GM12865 (cell line): ENCODE measurements at regions not wholly inside any gene's neighbourhood (a gene's known extent, or its start where the extent isn't known, plus 50 kb on each side); places are given as distances from the start of the nearest gene placed in this dataset.

Source experiments
- DNase-seq: peaks from one replicate; pipeline ENCODE4 v3.0.0; 2010; ENCODE audit warnings: low read depth
- H3K4me3 ChIP-seq: 2 replicates; pipeline ENCODE4 v1.5.1; 2011; ENCODE audit warnings: mild to moderate bottlenecking, low read depth, low read length, control low read depth
- CTCF ChIP-seq: IDR thresholded peaks from 2 replicates; pipeline ENCODE4 v1.5.1; 2011; ENCODE audit warnings: low read length, control low read depth, low read depth, inconsistent platforms; ENCODE audit not compliant: insufficient read depth; ENCODE audit errors: missing control alignments

GRCh38 chr9:80465556-80465955, 893.8 kb downstream of the TLE4 start:
- no peak for DNase-seq
- no peak for TF ChIP-seq CTCF
- H3K4me3 ChIP-seq, result no peak overlapping the region

- no peak for DNase-seq
- no peak overlapping the region for H3K4me3 ChIP-seq
- TF ChIP-seq CTCF, result no peak
Measured at GRCh38 chr9:80449513-80449912, 877.7 kb downstream of the TLE4 start.

GRCh38 chr9:80448996-80449395, 877.2 kb downstream of the TLE4 start:
- DNase-seq, result no peak
- no peak overlapping the region for H3K4me3 ChIP-seq
- TF ChIP-seq CTCF, result no peak

- H3K4me3 ChIP-seq, result no peak overlapping the region
- TF ChIP-seq CTCF, result no peak
- DNase-seq, result no peak
Measured at GRCh38 chr9:80447876-80448275, 876.1 kb downstream of the TLE4 start.

- no peak for DNase-seq
- no peak for TF ChIP-seq CTCF
- no peak overlapping the region for H3K4me3 ChIP-seq
Measured at GRCh38 chr9:80440724-80441123, 869.0 kb downstream of the TLE4 start.

- H3K4me3 ChIP-seq, result no peak overlapping the region
- DNase-seq, result no peak
- TF ChIP-seq CTCF, result no peak
Measured at GRCh38 chr9:80437825-80438224, 866.1 kb downstream of the TLE4 start.

GRCh38 chr9:80437091-80437640, 865.4 kb downstream of the TLE4 start:
- no peak overlapping the region for H3K4me3 ChIP-seq
- no peak for TF ChIP-seq CTCF
- DNase-seq, result no peak
